Smooth muscle cell (in vitro differentiated cells): ENCODE measurements at regions not wholly inside any gene's neighbourhood (a gene's known extent, or its start where the extent isn't known, plus 50 kb on each side); places are given as distances from the start of the nearest gene placed in this dataset.

ENCODE experiments used
- DNase-seq: peaks from one replicate; lab custom pipeline; 2025; ENCODE audit not compliant: unreplicated experiment; lab: John Stamatoyannopoulos, UW
- H2AFZ ChIP-seq: fragments of 200-600 bp; sonication (generic); 2 replicates; pipeline ENCODE4 v1.6.0; 2016; ENCODE audit warnings: antibody characterized with exemption, low read depth, mild to moderate bottlenecking
- H3F3A ChIP-seq: fragments of 200-600 bp; sonication (generic); 2 replicates; pipeline ENCODE4 v1.6.0; 2017; ENCODE audit warnings: antibody characterized with exemption, low read depth
- H3K27ac ChIP-seq: fragments of 200-600 bp; sonication (generic); 2 replicates; pipeline ENCODE4 v1.5.1; 2016; ENCODE audit warnings: low read depth, mild to moderate bottlenecking
- H3K27me3 ChIP-seq: fragments of 200-600 bp; sonication (generic); 2 replicates; pipeline ENCODE4 v1.6.1; 2016; ENCODE audit warnings: low read depth, mild to moderate bottlenecking
- H3K36me3 ChIP-seq: fragments of 200-600 bp; sonication (generic); 2 replicates; pipeline ENCODE4 v1.5.1; 2016; ENCODE audit warnings: low read depth
- H3K4me1 ChIP-seq: fragments of 200-600 bp; sonication (generic); 2 replicates; pipeline ENCODE4 v1.5.1; 2016; ENCODE audit warnings: low read depth
- H3K4me2 ChIP-seq: fragments of 200-600 bp; sonication (generic); 2 replicates; pipeline ENCODE4 v1.6.0; 2016; ENCODE audit warnings: mild to moderate bottlenecking
- H3K4me3 ChIP-seq: fragments of 200-600 bp; sonication (generic); 2 replicates; pipeline ENCODE4 v1.5.1; 2016; ENCODE audit warnings: mild to moderate bottlenecking
- H3K79me2 ChIP-seq: fragments of 200-600 bp; sonication (generic); 2 replicates; pipeline ENCODE4 v1.6.0; 2016; ENCODE audit warnings: low read depth, mild to moderate bottlenecking
- H3K9ac ChIP-seq: fragments of 200-600 bp; sonication (generic); 2 replicates; pipeline ENCODE4 v1.6.0; 2016; ENCODE audit warnings: low read depth
- H3K9me3 ChIP-seq: fragments of 200-600 bp; sonication (generic); replicated peaks from 2 replicates; pipeline ENCODE4 v1.5.1; 2016; ENCODE audit warnings: low read depth
- H4K20me1 ChIP-seq: fragments of 200-600 bp; sonication (generic); 2 replicates; pipeline ENCODE4 v1.6.0; 2016; ENCODE audit warnings: low read depth
- WGBS: methylation state at CpG from one replicate; pipeline ENCODE4 v1.1.7; 2016; ENCODE audit warnings: low lambda C conversion rate; 5-methylcytosine and 5-hydroxymethylcytosine counted together
- TF ChIP-seq, protein P1 (sequence below): fragments of 200-600 bp; sonication (generic); IDR thresholded peaks from 2 replicates; pipeline ENCODE4 v1.5.1; 2017; ENCODE audit warnings: borderline replicate concordance, mild to moderate bottlenecking, antibody characterized with exemption; ENCODE audit not compliant: insufficient read depth, poor library complexity, severe bottlenecking

GRCh38 chr3:154885418-154885817, 194.7 kb upstream of the MME start:
- Histone ChIP-seq H3K4me3 (no peak overlapping the region), H3K9me3 (no peaks in the 10 kb centered on the region), H3K4me2 (peak overlapping the region; percentile 71), H3K27me3 (no peaks in the 10 kb centered on the region), H3K9ac (peak overlapping the region; percentile 70), H2AFZ (no peak overlapping the region), H3K27ac (peak overlapping the region; percentile 94), H3K4me1 (peaks cover 15% of the 10 kb centered on the region), H3K36me3 (no peaks in the 10 kb centered on the region), H3K79me2 (no peaks in the 10 kb centered on the region), H3F3A (no peaks in the 10 kb centered on the region), H4K20me1 (no peaks in the 10 kb centered on the region)
- WGBS, result 82% methylated on average over 3 of the region's 3 CpGs
- no peak for DNase-seq
- TF ChIP-seq, protein P1, sequence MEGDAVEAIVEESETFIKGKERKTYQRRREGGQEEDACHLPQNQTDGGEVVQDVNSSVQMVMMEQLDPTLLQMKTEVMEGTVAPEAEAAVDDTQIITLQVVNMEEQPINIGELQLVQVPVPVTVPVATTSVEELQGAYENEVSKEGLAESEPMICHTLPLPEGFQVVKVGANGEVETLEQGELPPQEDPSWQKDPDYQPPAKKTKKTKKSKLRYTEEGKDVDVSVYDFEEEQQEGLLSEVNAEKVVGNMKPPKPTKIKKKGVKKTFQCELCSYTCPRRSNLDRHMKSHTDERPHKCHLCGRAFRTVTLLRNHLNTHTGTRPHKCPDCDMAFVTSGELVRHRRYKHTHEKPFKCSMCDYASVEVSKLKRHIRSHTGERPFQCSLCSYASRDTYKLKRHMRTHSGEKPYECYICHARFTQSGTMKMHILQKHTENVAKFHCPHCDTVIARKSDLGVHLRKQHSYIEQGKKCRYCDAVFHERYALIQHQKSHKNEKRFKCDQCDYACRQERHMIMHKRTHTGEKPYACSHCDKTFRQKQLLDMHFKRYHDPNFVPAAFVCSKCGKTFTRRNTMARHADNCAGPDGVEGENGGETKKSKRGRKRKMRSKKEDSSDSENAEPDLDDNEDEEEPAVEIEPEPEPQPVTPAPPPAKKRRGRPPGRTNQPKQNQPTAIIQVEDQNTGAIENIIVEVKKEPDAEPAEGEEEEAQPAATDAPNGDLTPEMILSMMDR, result no peak

GRCh38 chr3:154884952-154885351, 195.2 kb upstream of the MME start:
- no peak overlapping the region for H3K4me3 ChIP-seq
- no peaks in the 10 kb centered on the region for H3K9me3 ChIP-seq
- peak overlapping the region; percentile 44 for H2AFZ ChIP-seq
- H3K27me3 ChIP-seq, result no peaks in the 10 kb centered on the region
- TF ChIP-seq, protein P1, result no peak
- H3K27ac ChIP-seq, result peak overlapping the region; percentile 94
- H3K79me2 ChIP-seq, result no peaks in the 10 kb centered on the region
- no peaks in the 10 kb centered on the region for H4K20me1 ChIP-seq
- no peaks in the 10 kb centered on the region for H3K36me3 ChIP-seq
- peaks cover 15% of the 10 kb centered on the region for H3K4me1 ChIP-seq
- no peak overlapping the region for H3K9ac ChIP-seq
- no peak overlapping the region for H3K4me2 ChIP-seq
- no peak for DNase-seq
- H3F3A ChIP-seq, result no peaks in the 10 kb centered on the region

- WGBS, result 98% methylated on average over 7 of the region's 7 CpGs
- peaks cover 3% of the 10 kb centered on the region for H3K4me1 ChIP-seq
- H3F3A ChIP-seq, result no peaks in the 10 kb centered on the region
- no peaks in the 10 kb centered on the region for H4K20me1 ChIP-seq
- H3K4me3 ChIP-seq, result no peak overlapping the region
- TF ChIP-seq, protein P1, result no peak
- no peak overlapping the region for H2AFZ ChIP-seq
- H3K9ac ChIP-seq, result no peak overlapping the region
- no peak overlapping the region for H3K27ac ChIP-seq
- no peaks in the 10 kb centered on the region for H3K79me2 ChIP-seq
- no peak overlapping the region for H3K4me2 ChIP-seq
- no peaks in the 10 kb centered on the region for H3K9me3 ChIP-seq
- DNase-seq, result no peak
- no peaks in the 10 kb centered on the region for H3K36me3 ChIP-seq
- H3K27me3 ChIP-seq, result no peaks in the 10 kb centered on the region
Observed at GRCh38 chr3:154875142-154875541, 205.0 kb upstream of the MME start.

- Histone ChIP-seq H3K36me3 (no peaks in the 10 kb centered on the region), H4K20me1 (no peaks in the 10 kb centered on the region), H3K9ac (no peak overlapping the region), H3K27ac (no peak overlapping the region), H3K79me2 (no peaks in the 10 kb centered on the region), H2AFZ (no peak overlapping the region), H3F3A (no peaks in the 10 kb centered on the region), H3K4me3 (no peak overlapping the region), H3K4me1 (peaks cover 3% of the 10 kb centered on the region), H3K4me2 (peak overlapping the region; percentile 17), H3K27me3 (no peaks in the 10 kb centered on the region), H3K9me3 (no peaks in the 10 kb centered on the region)
- DNase-seq, result no peak
- TF ChIP-seq, protein P1, result no peak
- WGBS, result 47% methylated on average over 2 of the region's 2 CpGs
Observed at GRCh38 chr3:154872696-154873095, 207.4 kb upstream of the MME start.
